Fibroblast of upper back skin (primary cell): ENCODE measurements at regions not wholly inside any gene's neighbourhood (a gene's known extent, or its start where the extent isn't known, plus 50 kb on each side); places are given as distances from the start of the nearest gene placed in this dataset.
"Not testable (repeated sequence)": the region's sequence is repeated elsewhere in the genome, so short reads cannot be mapped to it uniquely, and the experiment has no call there.

Source experiments
- DNase-seq: peaks from one replicate; pipeline ENCODE4 v3.0.0-alpha.2; 2013

GRCh38 chr1:99481-99880, 352.0 kb downstream of the OR4F29 start:
- DNase-seq = not testable (repeated sequence)

- not testable (repeated sequence) for DNase-seq
These were observed 352.7 kb downstream of the OR4F29 start for GRCh38 chr1:98811-99210.

GRCh38 chr1:91279-91678, 360.2 kb downstream of the OR4F29 start:
- not testable (repeated sequence) for DNase-seq

- DNase-seq = not testable (repeated sequence)
These were observed 363.4 kb downstream of the OR4F29 start for GRCh38 chr1:88110-88509.

GRCh38 chr1:79152-79551, 372.3 kb downstream of the OR4F29 start:
- DNase-seq = not testable (repeated sequence)

GRCh38 chr1:65119-65518, 386.4 kb downstream of the OR4F29 start, which contains the start of gene OR4F5:
TSS of gene OR4F5 (plus strand) at chr1:65419.
- DNase-seq = not testable (repeated sequence)

GRCh38 chr1:56014-56531, 395.4 kb downstream of the OR4F29 start:
- DNase-seq = not testable (repeated sequence)

GRCh38 chr1:53182-53581, 398.3 kb downstream of the OR4F29 start:
- not testable (repeated sequence) for DNase-seq

- DNase-seq = not testable (repeated sequence)
These were observed 409.5 kb downstream of the OR4F29 start for GRCh38 chr1:41965-42466.

- not testable (repeated sequence) for DNase-seq
These were observed 410.3 kb downstream of the OR4F29 start for GRCh38 chr1:41197-41596.

GRCh38 chr1:29183-29582, 422.3 kb downstream of the OR4F29 start:
- DNase-seq = not testable (repeated sequence)

GRCh38 chr1:17298-17697, 434.2 kb downstream of the OR4F29 start:
- DNase-seq = not testable (repeated sequence)

GRCh38 chr1:16025-16424, 435.5 kb downstream of the OR4F29 start:
- DNase-seq = not testable (repeated sequence)

- not testable (repeated sequence) for DNase-seq
These were observed 441.3 kb downstream of the OR4F29 start for GRCh38 chr1:9941-10717.
